ENCODE measurements at regions not wholly inside any gene's neighbourhood (a gene's known extent, or its start where the extent isn't known, plus 50 kb on each side); places are given as distances from the start of the nearest gene placed in this dataset.
A peak's percentile ranks its signal among the peaks of the same experiment; 100 is the strongest.

DNA sequence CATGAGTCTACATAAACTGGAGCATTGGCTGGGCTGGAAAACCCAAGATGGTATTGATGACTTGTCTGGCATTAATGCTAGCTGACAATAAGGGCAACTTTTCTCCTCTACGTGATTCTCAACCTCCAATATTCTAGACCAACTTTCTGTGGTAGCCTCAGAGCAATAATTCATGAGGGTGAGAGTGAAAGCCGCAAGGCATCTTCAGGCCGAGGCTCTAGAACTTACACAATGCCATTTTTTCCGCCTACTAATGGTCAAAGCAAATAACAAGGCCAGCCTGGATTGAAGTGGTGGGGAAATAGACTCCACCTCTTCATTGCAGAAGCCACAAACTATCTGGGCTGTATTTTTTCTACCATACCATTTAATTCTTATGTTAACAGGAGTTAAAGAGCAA, 267.4 kb downstream of the GABRG2 start:
- Histone ChIP-seq H3K18ac (ENCODE audit: insufficient read length, low read depth, low read length) (peak overlapping the region; percentile 27), H3K4me1 (ENCODE audit: insufficient read depth, low read length) (no peaks in the 10 kb centered on the region), H4K20me1 (ENCODE audit: control insufficient read depth, insufficient read depth, insufficient read length) (no peaks in the 10 kb centered on the region), H4K91ac (ENCODE audit: insufficient read length, low read depth, low read length) (no peak overlapping the region), H3K27me3 (ENCODE audit: insufficient read depth, low read length) (no peaks in the 10 kb centered on the region), H3K79me1 (ENCODE audit: insufficient read depth, low read depth, low read length, poor library complexity, severe bottlenecking) (no peaks in the 10 kb centered on the region), H3K23me2 (ENCODE audit: insufficient read length, low read depth, low read length, poor library complexity, severe bottlenecking) (no peaks in the 10 kb centered on the region), H2AK5ac (ENCODE audit: insufficient read length, low read length) (no peak overlapping the region), H3K79me2 (ENCODE audit: insufficient read depth, low read length) (no peaks in the 10 kb centered on the region), H3K4me2 (ENCODE audit: insufficient read depth, insufficient read length, low read length) (no peak overlapping the region), H3K27ac (ENCODE audit: insufficient read length, low read depth, low read length) (no peak overlapping the region), H3K9ac (ENCODE audit: extremely low read depth, insufficient read length, low read length) (no peak overlapping the region), H2AFZ (ENCODE audit: low read length) (no peak overlapping the region), H3K4ac (ENCODE audit: low read depth, low read length) (no peak overlapping the region), H2BK15ac (ENCODE audit: low read depth, low read length) (no peak overlapping the region), H4K8ac (replicated peaks; ENCODE audit: insufficient read length, low read depth, low read length) (no peak overlapping the region), H4K5ac (ENCODE audit: insufficient read length, low read depth, low read length) (no peak overlapping the region), H2BK120ac (ENCODE audit: low read depth, low read length, poor library complexity, severe bottlenecking) (no peak overlapping the region), H3K56ac (ENCODE audit: insufficient read length, low read depth, low read length) (no peak overlapping the region), H3K9me3 (ENCODE audit: control insufficient read depth, low read depth, low read length) (no peaks in the 10 kb centered on the region), H2BK20ac (ENCODE audit: low read depth, low read length, poor library complexity, severe bottlenecking) (no peak overlapping the region), H2BK5ac (ENCODE audit: insufficient read length, low read length) (no peak overlapping the region), H3T11ph (ENCODE audit: low read length) (no peak overlapping the region), H2BK12ac (ENCODE audit: insufficient read length, low read depth, low read length) (no peak overlapping the region), H3K23ac (ENCODE audit: insufficient read length, low read depth, low read length) (no peak overlapping the region), H3K14ac (ENCODE audit: insufficient read depth, low read length) (no peak overlapping the region)
- TF ChIP-seq CTCF (conservative IDR thresholded peaks at IDR 0.05): no peak
- Mint-ChIP-seq H3K27ac (no peak overlapping the region; a peak in 1 of 7 replicates), H3K36me3 (ENCODE audit: insufficient read depth in 1 of 3, low read depth in 3 of 3) (peaks cover 0 to 2% (median 0%) of the 10 kb centered on the region in 3 experiments; a peak in 3 of 7 replicates), H3K27me3 (ENCODE audit: low read depth) (no peaks in the 10 kb centered on the region), H3K4me3 (no peak overlapping the region), H3K9me3 (peaks cover 2 to 4% of the 10 kb centered on the region in 2 experiments; a peak in 3 of 5 replicates), H3K4me1 (peaks cover 0 to 4% of the 10 kb centered on the region in 2 experiments; a peak in 1 of 4 replicates)
- WGBS (ENCODE audit: extremely low coverage, insufficient read length, low lambda C conversion rate): no CpG with 5 or more reads among the region's 4 CpGs
- DNase-seq: no peak
